ENCODE measurements at regions not wholly inside any gene's neighbourhood (a gene's known extent, or its start where the extent isn't known, plus 50 kb on each side); places are given as distances from the start of the nearest gene placed in this dataset.

GRCh38 chr18:8989855-8990254 is 112.6 kb upstream of the NDUFV2 start:
- POLR2A ChIA-PET: no interaction called here
- CTCF ChIA-PET: interaction anchor here (0.7 to 2.8 kb wide), 2 partner anchors 73 to 509 kb away, joined by 4 to 11 read pairs; no protein-coding TSS in a partner anchor
- dilution Hi-C loops (cut with MboI; ENCODE audit: extremely low pct_ligation_motif_present, low sequenced_read_pairs): loop anchor here (25.0 kb wide), 1 partner anchor 353 kb away; no protein-coding TSS in a partner anchor
- Histone ChIP-seq H3K79me2 (ENCODE audit: control insufficient read depth, insufficient read depth, low read length) (no peaks in the 10 kb centered on the region), H3K9me3 (replicated peaks; ENCODE audit: control insufficient read depth, insufficient read depth, low read length) (no peaks in the 10 kb centered on the region), H3K27me3 (ENCODE audit: control insufficient read depth in 2 of 2, insufficient read depth in 2 of 2, low read length in 2 of 2) (no peaks in the 10 kb centered on the region), H3K36me3 (ENCODE audit: control insufficient read depth in 2 of 2, extremely low read depth in 1 of 2, insufficient read depth in 2 of 2, low read length in 2 of 2) (no peaks in the 10 kb centered on the region), H2AFZ (ENCODE audit: low read depth, low read length) (no peak overlapping the region), H3K4me3 (replicated peaks in 1 of 3; ENCODE audit: insufficient read depth in 1 of 3, low read depth in 1 of 3, low read length in 3 of 3) (no peak overlapping the region), H4K20me1 (replicated peaks; ENCODE audit: control insufficient read depth, extremely low read depth, insufficient read depth, low read length) (no peaks in the 10 kb centered on the region), H3K9ac (replicated peaks; ENCODE audit: extremely low read depth, insufficient read depth, low read length) (no peak overlapping the region), H3K27ac (ENCODE audit: insufficient read depth, low read depth, low read length) (no peak overlapping the region), H3K9me1 (replicated peaks; ENCODE audit: control insufficient read depth, extremely low read depth, insufficient read depth, low read length) (no peaks in the 10 kb centered on the region), H3K4me1 (ENCODE audit: control insufficient read depth, extremely low read depth, insufficient read depth, low read length) (no peaks in the 10 kb centered on the region), H3K4me2 (ENCODE audit: insufficient read depth, low read length) (no peak overlapping the region)
- intact Hi-C loops (cut with micrococcal nuclease): loop anchor here (2.0 to 5.0 kb wide), 2 partner anchors 108 to 157 kb away; no protein-coding TSS in a partner anchor
- BruUV-seq (replicated peaks): no TSS peak
- no peak for TF ChIP-seq JUN (IDR thresholded peaks at IDR 0.05; ENCODE audit: borderline replicate concordance, insufficient read depth, insufficient read length, low read depth)
- TF ChIP-seq POLR2A (IDR thresholded peaks at IDR 0.05; ENCODE audit: low read depth, low read length): no peak
- no peak for TF ChIP-seq FOS (IDR thresholded peaks at IDR 0.05; ENCODE audit: borderline replicate concordance, insufficient read depth, low read length)
- no peak for TF ChIP-seq EZH2 (IDR thresholded peaks at IDR 0.05; ENCODE audit: borderline replicate concordance, low read depth, low read length, severe bottlenecking)
- TF ChIP-seq, protein P1, sequence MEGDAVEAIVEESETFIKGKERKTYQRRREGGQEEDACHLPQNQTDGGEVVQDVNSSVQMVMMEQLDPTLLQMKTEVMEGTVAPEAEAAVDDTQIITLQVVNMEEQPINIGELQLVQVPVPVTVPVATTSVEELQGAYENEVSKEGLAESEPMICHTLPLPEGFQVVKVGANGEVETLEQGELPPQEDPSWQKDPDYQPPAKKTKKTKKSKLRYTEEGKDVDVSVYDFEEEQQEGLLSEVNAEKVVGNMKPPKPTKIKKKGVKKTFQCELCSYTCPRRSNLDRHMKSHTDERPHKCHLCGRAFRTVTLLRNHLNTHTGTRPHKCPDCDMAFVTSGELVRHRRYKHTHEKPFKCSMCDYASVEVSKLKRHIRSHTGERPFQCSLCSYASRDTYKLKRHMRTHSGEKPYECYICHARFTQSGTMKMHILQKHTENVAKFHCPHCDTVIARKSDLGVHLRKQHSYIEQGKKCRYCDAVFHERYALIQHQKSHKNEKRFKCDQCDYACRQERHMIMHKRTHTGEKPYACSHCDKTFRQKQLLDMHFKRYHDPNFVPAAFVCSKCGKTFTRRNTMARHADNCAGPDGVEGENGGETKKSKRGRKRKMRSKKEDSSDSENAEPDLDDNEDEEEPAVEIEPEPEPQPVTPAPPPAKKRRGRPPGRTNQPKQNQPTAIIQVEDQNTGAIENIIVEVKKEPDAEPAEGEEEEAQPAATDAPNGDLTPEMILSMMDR (IDR thresholded peaks at IDR 0.05; ENCODE audit: extremely low read depth in 1 of 2, insufficient read depth in 1 of 2, low read depth in 1 of 2, low read length in 2 of 2): no peak
- no peak for TF ChIP-seq POLR2AphosphoS5 (IDR thresholded peaks at IDR 0.05; ENCODE audit: insufficient read depth, low read depth, low read length)
- TF ChIP-seq, protein P2, sequence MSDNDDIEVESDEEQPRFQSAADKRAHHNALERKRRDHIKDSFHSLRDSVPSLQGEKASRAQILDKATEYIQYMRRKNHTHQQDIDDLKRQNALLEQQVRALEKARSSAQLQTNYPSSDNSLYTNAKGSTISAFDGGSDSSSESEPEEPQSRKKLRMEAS (IDR thresholded peaks at IDR 0.05; ENCODE audit: insufficient read depth, insufficient read length): no peak
- no peak for DNase-seq (ENCODE audit: low read depth, low spot score)
- FAIRE-seq: no peak
